Neutrophil (primary cell): ENCODE measurements at regions not wholly inside any gene's neighbourhood (a gene's known extent, or its start where the extent isn't known, plus 50 kb on each side); places are given as distances from the start of the nearest gene placed in this dataset.
"Not testable (repeated sequence)": the region's sequence is repeated elsewhere in the genome, so short reads cannot be mapped to it uniquely, and the experiment has no call there.

Experiments used
- H3K27ac ChIP-seq: fragments of 200-600 bp; sonication (generic); 2 replicates; pipeline ENCODE4 v1.5.1; 2016; ENCODE audit warnings: mild to moderate bottlenecking, moderate library complexity
- H3K27me3 ChIP-seq: fragments of 200-600 bp; sonication (generic); 2 replicates; pipeline ENCODE4 v1.6.0; 2016; ENCODE audit warnings: mild to moderate bottlenecking
- H3K36me3 ChIP-seq: fragments of 200-600 bp; sonication (generic); 2 replicates; pipeline ENCODE4 v1.5.1; 2017
- H3K4me1 ChIP-seq, 2 experiments: fragments of 200-600 bp in 1 of 2; sonication (generic) in 1 of 2; 1 replicate in 1 of 2; 2 replicates in 1 of 2; pipeline versions ENCODE4 v1.5.1 to v1.6.1; 2013 to 2016; ENCODE audit warnings: low read depth in 1 of 2, low read length in 1 of 2, mild to moderate bottlenecking in 1 of 2, moderate library complexity in 1 of 2; ENCODE audit not compliant: control insufficient read depth in 1 of 2, insufficient read depth in 1 of 2
- H3K4me3 ChIP-seq, 2 experiments: fragments of 200-600 bp in 1 of 2; sonication (generic) in 1 of 2; 1 replicate in 1 of 2; 2 replicates in 1 of 2; pipeline ENCODE4 v1.5.1; 2013 to 2016; ENCODE audit warnings: low read depth in 1 of 2, low read length in 1 of 2, mild to moderate bottlenecking in 1 of 2, moderate library complexity in 1 of 2
- H3K9me3 ChIP-seq: fragments of 200-600 bp; sonication (generic); 2 replicates; pipeline ENCODE4 v1.5.1; 2016
- TF ChIP-seq, protein P1 (sequence below): fragments of 200-600 bp; sonication (generic); IDR thresholded peaks from 2 replicates; pipeline ENCODE4 v1.5.1; 2016; ENCODE audit warnings: antibody characterized with exemption

DNA sequence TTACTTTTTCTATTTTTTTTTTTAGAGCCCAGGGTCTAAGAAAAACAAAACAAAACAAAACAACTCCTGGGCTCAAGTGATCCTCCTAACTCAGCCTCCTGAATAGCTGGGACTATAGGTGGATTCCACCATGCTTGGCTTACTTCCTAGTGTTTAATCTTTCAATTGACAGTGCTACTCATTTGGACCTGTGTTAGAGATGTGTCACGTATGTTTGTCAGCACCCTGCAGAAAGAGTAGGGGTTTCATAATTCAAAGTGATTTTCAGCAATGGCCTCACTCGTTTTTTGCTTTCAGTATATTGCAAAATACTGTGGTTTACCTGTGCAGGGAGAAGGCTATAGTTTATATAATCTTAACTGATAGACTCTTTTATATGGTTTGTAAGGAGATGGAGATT, 71.6 kb upstream of the TEX13D start:
- Histone ChIP-seq H3K9me3 (no peaks in the 10 kb centered on the region), H3K4me3 (no peak overlapping the region), H3K27me3 (no peaks in the 10 kb centered on the region), H3K36me3 (no peaks in the 10 kb centered on the region), H3K4me1 (peaks cover 29 to 43% of the 10 kb centered on the region in 2 experiments), H3K27ac (peak overlapping the region; percentile 53)
- TF ChIP-seq, protein P1, sequence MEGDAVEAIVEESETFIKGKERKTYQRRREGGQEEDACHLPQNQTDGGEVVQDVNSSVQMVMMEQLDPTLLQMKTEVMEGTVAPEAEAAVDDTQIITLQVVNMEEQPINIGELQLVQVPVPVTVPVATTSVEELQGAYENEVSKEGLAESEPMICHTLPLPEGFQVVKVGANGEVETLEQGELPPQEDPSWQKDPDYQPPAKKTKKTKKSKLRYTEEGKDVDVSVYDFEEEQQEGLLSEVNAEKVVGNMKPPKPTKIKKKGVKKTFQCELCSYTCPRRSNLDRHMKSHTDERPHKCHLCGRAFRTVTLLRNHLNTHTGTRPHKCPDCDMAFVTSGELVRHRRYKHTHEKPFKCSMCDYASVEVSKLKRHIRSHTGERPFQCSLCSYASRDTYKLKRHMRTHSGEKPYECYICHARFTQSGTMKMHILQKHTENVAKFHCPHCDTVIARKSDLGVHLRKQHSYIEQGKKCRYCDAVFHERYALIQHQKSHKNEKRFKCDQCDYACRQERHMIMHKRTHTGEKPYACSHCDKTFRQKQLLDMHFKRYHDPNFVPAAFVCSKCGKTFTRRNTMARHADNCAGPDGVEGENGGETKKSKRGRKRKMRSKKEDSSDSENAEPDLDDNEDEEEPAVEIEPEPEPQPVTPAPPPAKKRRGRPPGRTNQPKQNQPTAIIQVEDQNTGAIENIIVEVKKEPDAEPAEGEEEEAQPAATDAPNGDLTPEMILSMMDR, result no peak

DNA sequence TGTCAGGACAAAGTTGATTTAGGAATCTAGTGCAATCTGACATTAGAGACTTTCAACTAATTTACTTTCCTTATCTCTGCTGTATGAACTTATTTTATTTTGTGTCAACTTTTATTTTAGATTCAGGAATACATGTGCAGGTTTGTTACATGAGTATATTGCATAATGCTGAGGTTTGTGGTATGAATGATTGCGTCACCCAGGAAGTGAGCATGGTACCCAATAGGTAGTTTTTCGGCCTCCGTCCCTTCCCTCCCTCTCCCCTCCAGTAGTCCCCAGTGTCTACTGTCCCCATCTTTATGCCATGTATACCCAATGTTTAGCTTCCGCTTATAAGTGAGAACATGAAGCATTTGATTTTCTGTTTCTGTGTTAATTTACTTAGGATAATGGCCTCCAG, 68.7 kb upstream of the TEX13D start:
- peaks cover 30 to 41% of the 10 kb centered on the region in 2 experiments for H3K4me1 ChIP-seq
- H3K27ac ChIP-seq, result peak overlapping the region; percentile 39
- no peaks in the 10 kb centered on the region for H3K9me3 ChIP-seq
- TF ChIP-seq, protein P1, result no peak
- no peaks in the 10 kb centered on the region for H3K36me3 ChIP-seq
- H3K27me3 ChIP-seq, result no peaks in the 10 kb centered on the region
- no peak overlapping the region for H3K4me3 ChIP-seq

DNA sequence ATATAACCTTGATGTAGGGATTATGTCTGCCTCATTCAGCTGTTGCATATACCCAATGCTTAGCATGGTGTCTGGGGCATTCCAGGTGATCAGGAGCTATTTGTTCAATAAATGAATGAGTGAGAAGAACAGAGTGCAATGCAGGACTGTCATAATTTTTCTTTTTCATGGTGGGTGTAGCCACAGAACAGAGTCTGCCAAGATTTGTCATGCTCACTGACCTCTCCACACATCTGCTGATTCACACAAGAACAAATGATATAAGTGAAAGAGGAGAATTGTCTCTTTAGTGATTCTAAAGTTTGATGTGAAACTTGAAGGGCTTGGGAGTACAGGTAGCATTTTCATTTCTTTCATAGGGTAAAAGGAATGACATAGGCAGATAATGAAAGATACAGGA, 64.4 kb upstream of the TEX13D start:
- no peak overlapping the region for H3K27ac ChIP-seq
- H3K4me1 ChIP-seq, result peaks cover 38 to 41% of the 10 kb centered on the region in 2 experiments
- TF ChIP-seq, protein P1, result no peak
- H3K4me3 ChIP-seq, result no peak overlapping the region
- no peaks in the 10 kb centered on the region for H3K36me3 ChIP-seq
- H3K9me3 ChIP-seq, result no peaks in the 10 kb centered on the region
- no peaks in the 10 kb centered on the region for H3K27me3 ChIP-seq

GRCh38 chrX:124269881-124270280, 62.6 kb upstream of the TEX13D start:
- Histone ChIP-seq H3K4me3 (no peak overlapping the region), H3K36me3 (no peaks in the 10 kb centered on the region)

GRCh38 chrX:124271599-124271998, 60.9 kb upstream of the TEX13D start:
- H3K9me3 ChIP-seq, H3K36me3 ChIP-seq, H3K27me3 ChIP-seq, H3K4me3 ChIP-seq: not testable (repeated sequence)
- Histone ChIP-seq H3K4me1 (peaks cover 41 to 44% of the 10 kb centered on the region in 2 experiments), H3K27ac (peak overlapping the region; percentile 67)

More at GRCh38 chrX:124269881-124270280, 62.6 kb upstream of the TEX13D start:
- TF ChIP-seq, protein P1, result no peak
- H3K9me3 ChIP-seq, result no peaks in the 10 kb centered on the region
- H3K27me3 ChIP-seq, result no peaks in the 10 kb centered on the region
- H3K27ac ChIP-seq, result peak overlapping the region; percentile 67
- peaks cover 39 to 44% of the 10 kb centered on the region in 2 experiments for H3K4me1 ChIP-seq

DNA sequence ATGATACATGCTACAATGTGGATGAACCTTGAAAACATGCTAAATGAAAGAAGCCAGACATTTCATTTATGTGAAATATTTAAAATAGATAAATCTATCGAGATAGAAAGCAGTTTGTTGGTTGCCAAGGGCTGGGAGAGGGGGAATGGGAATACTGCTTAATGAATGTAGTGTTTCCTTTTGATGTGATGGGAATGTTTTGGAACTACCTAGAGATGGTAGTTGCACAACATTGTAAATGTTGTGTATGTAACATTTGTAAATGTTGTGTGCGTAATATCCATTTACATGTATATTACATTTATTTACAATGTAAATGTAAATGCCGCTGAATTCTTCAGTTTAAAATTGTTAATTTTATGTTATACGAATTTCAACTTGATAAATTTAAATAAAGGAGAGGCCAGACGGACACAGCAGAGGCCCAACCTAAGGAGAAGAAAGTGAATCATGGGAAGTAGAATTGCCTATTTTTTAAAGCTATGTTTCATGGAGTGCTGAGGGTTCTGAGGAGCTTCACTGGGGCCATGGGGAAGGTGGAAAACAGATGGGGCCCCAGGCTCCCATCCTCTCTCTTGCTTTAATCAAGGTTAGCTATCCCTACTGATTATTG, 60.0 kb upstream of the TEX13D start:
- H3K4me3 ChIP-seq, result no peak overlapping the region
- peaks cover 41 to 44% of the 10 kb centered on the region in 2 experiments for H3K4me1 ChIP-seq
- no peaks in the 10 kb centered on the region for H3K27me3 ChIP-seq
- TF ChIP-seq, protein P1, result no peak
- H3K27ac ChIP-seq, result no peak overlapping the region
- no peaks in the 10 kb centered on the region for H3K9me3 ChIP-seq
- H3K36me3 ChIP-seq, result no peaks in the 10 kb centered on the region
